Liver (tissue), 8 donors: ENCODE measurements at regions not wholly inside any gene's neighbourhood (a gene's known extent, or its start where the extent isn't known, plus 50 kb on each side); places are given as distances from the start of the nearest gene placed in this dataset.

ENCODE experiments used
- DNase-seq: peaks from one replicate; pipeline ENCODE4 v3.0.0-alpha.2; 2017; ENCODE audit warnings: low spot score
- H3K27ac ChIP-seq, 2 donors: one replicate each; pipeline ENCODE4 v1.7.0; 2013; ENCODE audit warnings: inconsistent platforms in 2 of 2, low read length in 2 of 2, control low read depth in 1 of 2, low read depth in 1 of 2, mild to moderate bottlenecking in 1 of 2
- H3K27me3 ChIP-seq, 4 donors: one replicate each; pipeline versions ENCODE4 v1.6.1 to v1.7.0; 2013; ENCODE audit warnings: low read length in 3 of 4, inconsistent platforms in 1 of 4, mild to moderate bottlenecking in 1 of 4, moderate library complexity in 1 of 4; ENCODE audit not compliant: control insufficient read depth in 4 of 4, insufficient read depth in 4 of 4
- H3K36me3 ChIP-seq, 4 donors: one replicate each; pipeline versions ENCODE4 v1.6.1 to v1.7.0; 2013; ENCODE audit warnings: low read length in 3 of 4, mild to moderate bottlenecking in 3 of 4, low read depth in 1 of 4, moderate library complexity in 1 of 4; ENCODE audit not compliant: control insufficient read depth in 4 of 4, insufficient read depth in 3 of 4
- H3K4me1 ChIP-seq, 4 donors: one replicate each; pipeline versions ENCODE4 v1.6.1 to v1.7.0; 2013; ENCODE audit warnings: low read length in 3 of 4, mild to moderate bottlenecking in 3 of 4, moderate library complexity in 1 of 4; ENCODE audit not compliant: control insufficient read depth in 4 of 4, insufficient read depth in 4 of 4
- H3K4me3 ChIP-seq, 3 donors: one replicate each; pipeline versions ENCODE4 v1.6.1 to v1.7.0; 2013; ENCODE audit warnings: low read length in 3 of 3, control low read depth in 1 of 3, low read depth in 1 of 3, mild to moderate bottlenecking in 1 of 3
- H3K9ac ChIP-seq, 2 donors: one replicate each; pipeline ENCODE4 v1.7.0; 2013; ENCODE audit warnings: low read length in 2 of 2, mild to moderate bottlenecking in 2 of 2, moderate library complexity in 2 of 2, control low read depth in 1 of 2, low read depth in 1 of 2
- H3K9me3 ChIP-seq, 4 donors: one replicate each; pipeline versions ENCODE4 v1.6.1 to v1.7.0; 2013; ENCODE audit warnings: low read length in 3 of 4; ENCODE audit not compliant: control insufficient read depth in 4 of 4
- EGR1 ChIP-seq, 2 donors: IDR thresholded peaks; 2 replicates each; pipeline ENCODE4 v1.6.1; 2016 to 2018; ENCODE audit warnings: antibody characterized with exemption in 2 of 2, low read depth in 2 of 2
- FOXA1 ChIP-seq: IDR thresholded peaks from 2 replicates; pipeline ENCODE4 v1.6.1; 2016; ENCODE audit warnings: antibody characterized with exemption
- FOXA2 ChIP-seq: IDR thresholded peaks from 2 replicates; pipeline ENCODE4 v1.6.1; 2016; ENCODE audit warnings: antibody characterized with exemption
- GABPA ChIP-seq, 2 donors: IDR thresholded peaks in 1 of 2; conservative IDR thresholded peaks in 1 of 2; 2 replicates each; pipeline ENCODE4 v1.6.1; 2016; ENCODE audit warnings: antibody characterized with exemption in 2 of 2, mild to moderate bottlenecking in 1 of 2, moderate library complexity in 1 of 2
- HNF4A ChIP-seq, 2 donors: conservative IDR thresholded peaks; 2 replicates each; pipeline ENCODE4 v1.6.1; 2016; ENCODE audit warnings: antibody characterized with exemption in 2 of 2, mild to moderate bottlenecking in 2 of 2
- HNF4G ChIP-seq: IDR thresholded peaks from 2 replicates; pipeline ENCODE4 v1.6.1; 2016; ENCODE audit warnings: antibody characterized with exemption
- JUND ChIP-seq, 2 donors: IDR thresholded peaks; 2 replicates each; pipeline ENCODE4 v1.6.1; 2016; ENCODE audit warnings: antibody characterized with exemption in 2 of 2
- NR2F2 ChIP-seq: IDR thresholded peaks from 2 replicates; pipeline ENCODE4 v1.6.1; 2016; ENCODE audit warnings: antibody characterized with exemption
- RAD21 ChIP-seq, 2 donors: IDR thresholded peaks; 2 replicates each; pipeline ENCODE4 v1.6.1; 2016; ENCODE audit warnings: antibody characterized with exemption in 2 of 2, mild to moderate bottlenecking in 2 of 2
- RXRA ChIP-seq, 2 donors: IDR thresholded peaks; 2 replicates each; pipeline ENCODE4 v1.6.1; 2017 to 2018; ENCODE audit warnings: antibody characterized with exemption in 2 of 2, mild to moderate bottlenecking in 1 of 2
- SP1 ChIP-seq: IDR thresholded peaks from 2 replicates; pipeline ENCODE4 v1.6.1; 2018; ENCODE audit warnings: antibody characterized with exemption, mild to moderate bottlenecking
- TAF1 ChIP-seq: conservative IDR thresholded peaks from 2 replicates; pipeline ENCODE4 v1.6.1; 2016; ENCODE audit warnings: antibody characterized with exemption, mild to moderate bottlenecking
- YY1 ChIP-seq: IDR thresholded peaks from 2 replicates; pipeline ENCODE4 v1.6.1; 2016; ENCODE audit warnings: antibody characterized with exemption, mild to moderate bottlenecking
- WGBS: extraction: QIAGEN DNeasy Blood & Tissue Kit; methylation state at CpG from one replicate; pipeline ENCODE4 v1.1.7; 2013; 5-methylcytosine and 5-hydroxymethylcytosine counted together
- TF ChIP-seq, protein P1 (sequence below): IDR thresholded peaks from 2 replicates; pipeline ENCODE4 v1.6.1; 2016; ENCODE audit warnings: antibody characterized with exemption
- TF ChIP-seq, protein P2 (sequence below): IDR thresholded peaks from 2 replicates; pipeline ENCODE4 v1.6.1; 2016; ENCODE audit warnings: antibody characterized with exemption
- TF ChIP-seq, protein P3 (sequence below): IDR thresholded peaks from 2 replicates; pipeline ENCODE4 v1.6.1; 2016; ENCODE audit warnings: antibody characterized with exemption, mild to moderate bottlenecking
- TF ChIP-seq, protein P4 (sequence below): IDR thresholded peaks from 2 replicates; pipeline ENCODE4 v1.6.1; 2016; ENCODE audit warnings: antibody characterized with exemption
- TF ChIP-seq, protein P5 (sequence below): fragments of 150-350 bp; IDR thresholded peaks from 2 replicates; pipeline ENCODE4 v1.5.1; 2017; ENCODE audit warnings: improper control_type of control experiment, low read depth, low read length; ENCODE audit not compliant: missing input control
- donor health status: healthy.
- donor health status: healthy.
- donor health status: healthy.
- donor health status: healthy.
- donor health status: healthy.

DNA sequence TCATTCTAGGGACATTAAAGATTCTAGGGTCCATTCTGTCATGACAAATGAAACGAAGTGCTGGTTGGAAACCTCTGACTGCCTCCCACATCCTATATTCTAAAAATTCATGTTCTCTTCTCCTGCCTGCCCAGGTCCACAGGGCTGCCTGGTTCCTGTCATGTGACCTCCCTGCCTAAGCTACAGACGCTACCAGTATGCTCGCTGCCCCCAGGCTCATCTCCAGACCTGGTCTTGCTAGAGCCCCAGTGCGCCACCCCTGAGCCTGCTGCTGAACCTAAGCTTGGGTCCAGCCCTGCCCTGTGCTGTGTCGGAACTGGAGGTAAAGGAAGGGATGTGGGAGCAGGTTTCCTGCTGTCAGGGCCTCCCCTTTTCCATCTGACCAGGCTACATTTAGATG lies 231.6 kb upstream of the CDH5 start:
- 52% methylated on average over 5 of the region's 5 CpGs for WGBS
- Histone ChIP-seq H3K4me1 (no peaks in the 10 kb centered on the region), H3K27ac (no peak overlapping the region)

More for the DNA sequence above, 231.6 kb upstream of the CDH5 start:
- TF ChIP-seq, protein P1, sequence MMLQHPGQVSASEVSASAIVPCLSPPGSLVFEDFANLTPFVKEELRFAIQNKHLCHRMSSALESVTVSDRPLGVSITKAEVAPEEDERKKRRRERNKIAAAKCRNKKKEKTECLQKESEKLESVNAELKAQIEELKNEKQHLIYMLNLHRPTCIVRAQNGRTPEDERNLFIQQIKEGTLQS = no peak
- TF ChIP-seq HNF4G (no peak), SP1 (no peak), EGR1 (IDR thresholded peaks at IDR 0.05; ENCODE audit: low read depth in 2 of 2) (no peak), YY1 (no peak), NR2F2 (no peak), GABPA (IDR thresholded peaks at IDR 0.05 in 1 of 2, conservative IDR thresholded peaks at IDR 0.05 in 1 of 2) (no peak), FOXA2 (no peak), RXRA (IDR thresholded peaks at IDR 0.05) (no peak), RAD21 (IDR thresholded peaks at IDR 0.05) (no peak), FOXA1 (no peak), HNF4A (conservative IDR thresholded peaks at IDR 0.05) (no peak), JUND (IDR thresholded peaks at IDR 0.05) (no peak), TAF1 (no peak)
- TF ChIP-seq, protein P2, sequence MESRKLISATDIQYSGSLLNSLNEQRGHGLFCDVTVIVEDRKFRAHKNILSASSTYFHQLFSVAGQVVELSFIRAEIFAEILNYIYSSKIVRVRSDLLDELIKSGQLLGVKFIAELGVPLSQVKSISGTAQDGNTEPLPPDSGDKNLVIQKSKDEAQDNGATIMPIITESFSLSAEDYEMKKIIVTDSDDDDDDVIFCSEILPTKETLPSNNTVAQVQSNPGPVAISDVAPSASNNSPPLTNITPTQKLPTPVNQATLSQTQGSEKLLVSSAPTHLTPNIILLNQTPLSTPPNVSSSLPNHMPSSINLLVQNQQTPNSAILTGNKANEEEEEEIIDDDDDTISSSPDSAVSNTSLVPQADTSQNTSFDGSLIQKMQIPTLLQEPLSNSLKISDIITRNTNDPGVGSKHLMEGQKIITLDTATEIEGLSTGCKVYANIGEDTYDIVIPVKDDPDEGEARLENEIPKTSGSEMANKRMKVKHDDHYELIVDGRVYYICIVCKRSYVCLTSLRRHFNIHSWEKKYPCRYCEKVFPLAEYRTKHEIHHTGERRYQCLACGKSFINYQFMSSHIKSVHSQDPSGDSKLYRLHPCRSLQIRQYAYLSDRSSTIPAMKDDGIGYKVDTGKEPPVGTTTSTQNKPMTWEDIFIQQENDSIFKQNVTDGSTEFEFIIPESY = no peak
- TF ChIP-seq, protein P3, sequence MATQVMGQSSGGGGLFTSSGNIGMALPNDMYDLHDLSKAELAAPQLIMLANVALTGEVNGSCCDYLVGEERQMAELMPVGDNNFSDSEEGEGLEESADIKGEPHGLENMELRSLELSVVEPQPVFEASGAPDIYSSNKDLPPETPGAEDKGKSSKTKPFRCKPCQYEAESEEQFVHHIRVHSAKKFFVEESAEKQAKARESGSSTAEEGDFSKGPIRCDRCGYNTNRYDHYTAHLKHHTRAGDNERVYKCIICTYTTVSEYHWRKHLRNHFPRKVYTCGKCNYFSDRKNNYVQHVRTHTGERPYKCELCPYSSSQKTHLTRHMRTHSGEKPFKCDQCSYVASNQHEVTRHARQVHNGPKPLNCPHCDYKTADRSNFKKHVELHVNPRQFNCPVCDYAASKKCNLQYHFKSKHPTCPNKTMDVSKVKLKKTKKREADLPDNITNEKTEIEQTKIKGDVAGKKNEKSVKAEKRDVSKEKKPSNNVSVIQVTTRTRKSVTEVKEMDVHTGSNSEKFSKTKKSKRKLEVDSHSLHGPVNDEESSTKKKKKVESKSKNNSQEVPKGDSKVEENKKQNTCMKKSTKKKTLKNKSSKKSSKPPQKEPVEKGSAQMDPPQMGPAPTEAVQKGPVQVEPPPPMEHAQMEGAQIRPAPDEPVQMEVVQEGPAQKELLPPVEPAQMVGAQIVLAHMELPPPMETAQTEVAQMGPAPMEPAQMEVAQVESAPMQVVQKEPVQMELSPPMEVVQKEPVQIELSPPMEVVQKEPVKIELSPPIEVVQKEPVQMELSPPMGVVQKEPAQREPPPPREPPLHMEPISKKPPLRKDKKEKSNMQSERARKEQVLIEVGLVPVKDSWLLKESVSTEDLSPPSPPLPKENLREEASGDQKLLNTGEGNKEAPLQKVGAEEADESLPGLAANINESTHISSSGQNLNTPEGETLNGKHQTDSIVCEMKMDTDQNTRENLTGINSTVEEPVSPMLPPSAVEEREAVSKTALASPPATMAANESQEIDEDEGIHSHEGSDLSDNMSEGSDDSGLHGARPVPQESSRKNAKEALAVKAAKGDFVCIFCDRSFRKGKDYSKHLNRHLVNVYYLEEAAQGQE = no peak
- TF ChIP-seq, protein P4, sequence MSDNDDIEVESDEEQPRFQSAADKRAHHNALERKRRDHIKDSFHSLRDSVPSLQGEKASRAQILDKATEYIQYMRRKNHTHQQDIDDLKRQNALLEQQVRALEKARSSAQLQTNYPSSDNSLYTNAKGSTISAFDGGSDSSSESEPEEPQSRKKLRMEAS = no peak
- TF ChIP-seq, protein P5, sequence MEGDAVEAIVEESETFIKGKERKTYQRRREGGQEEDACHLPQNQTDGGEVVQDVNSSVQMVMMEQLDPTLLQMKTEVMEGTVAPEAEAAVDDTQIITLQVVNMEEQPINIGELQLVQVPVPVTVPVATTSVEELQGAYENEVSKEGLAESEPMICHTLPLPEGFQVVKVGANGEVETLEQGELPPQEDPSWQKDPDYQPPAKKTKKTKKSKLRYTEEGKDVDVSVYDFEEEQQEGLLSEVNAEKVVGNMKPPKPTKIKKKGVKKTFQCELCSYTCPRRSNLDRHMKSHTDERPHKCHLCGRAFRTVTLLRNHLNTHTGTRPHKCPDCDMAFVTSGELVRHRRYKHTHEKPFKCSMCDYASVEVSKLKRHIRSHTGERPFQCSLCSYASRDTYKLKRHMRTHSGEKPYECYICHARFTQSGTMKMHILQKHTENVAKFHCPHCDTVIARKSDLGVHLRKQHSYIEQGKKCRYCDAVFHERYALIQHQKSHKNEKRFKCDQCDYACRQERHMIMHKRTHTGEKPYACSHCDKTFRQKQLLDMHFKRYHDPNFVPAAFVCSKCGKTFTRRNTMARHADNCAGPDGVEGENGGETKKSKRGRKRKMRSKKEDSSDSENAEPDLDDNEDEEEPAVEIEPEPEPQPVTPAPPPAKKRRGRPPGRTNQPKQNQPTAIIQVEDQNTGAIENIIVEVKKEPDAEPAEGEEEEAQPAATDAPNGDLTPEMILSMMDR = no peak
- H3K9me3 ChIP-seq = no peaks in the 10 kb centered on the region
- no peaks in the 10 kb centered on the region for H3K36me3 ChIP-seq
- no peak overlapping the region for H3K9ac ChIP-seq
- no peak overlapping the region for H3K4me3 ChIP-seq
- H3K27me3 ChIP-seq = no peaks in the 10 kb centered on the region
- no peak for DNase-seq
